Heart left ventricle (tissue), 16 donors: ENCODE measurements at regions not wholly inside any gene's neighbourhood (a gene's known extent, or its start where the extent isn't known, plus 50 kb on each side); places are given as distances from the start of the nearest gene placed in this dataset.

Experiments used
- ATAC-seq, 4 donors: fragments of 200-7000 bp; cut with Tn5 transposase; one replicate each; pipeline ENCODE4 v1.9.1; 2020 to 2022; ENCODE audit warnings: moderate library complexity in 4 of 4, mild to moderate bottlenecking in 3 of 4, moderate number of reproducible peaks in 1 of 4
- DNase-seq, 5 donors: peaks; one replicate each; pipeline ENCODE4 v3.0.0-alpha.2; 2020
- H3K27ac ChIP-seq, 12 donors: fragments of 200-600 bp; sonication (generic) in 4 of 12; one replicate each; pipeline versions ENCODE4 v1.5.0 to v1.8.0; 2016 to 2022; ENCODE audit warnings: mild to moderate bottlenecking in 2 of 12
- H3K27me3 ChIP-seq, 9 donors: fragments of 200-600 bp; sonication (generic) in 2 of 9; one replicate each; pipeline versions ENCODE4 v1.5.1 to v1.8.0; 2016 to 2022; ENCODE audit warnings: mild to moderate bottlenecking in 3 of 9
- H3K36me3 ChIP-seq, 9 donors: fragments of 200-600 bp; sonication (generic) in 2 of 9; one replicate each; pipeline versions ENCODE4 v1.5.0 to v1.8.0; 2018 to 2022; ENCODE audit warnings: mild to moderate bottlenecking in 2 of 9
- H3K4me1 ChIP-seq, 12 donors: fragments of 200-600 bp; sonication (generic) in 4 of 12; one replicate each; pipeline versions ENCODE4 v1.5.0 to v1.8.0; 2016 to 2022; ENCODE audit warnings: mild to moderate bottlenecking in 3 of 12
- H3K4me3 ChIP-seq, 12 donors: fragments of 200-600 bp; sonication (generic) in 4 of 12; one replicate each; pipeline versions ENCODE4 v1.5.0 to v1.8.0; 2017 to 2022; ENCODE audit warnings: mild to moderate bottlenecking in 9 of 12, moderate library complexity in 4 of 12
- H3K9me3 ChIP-seq, 12 donors: fragments of 200-600 bp; sonication (generic) in 4 of 12; one replicate each; pipeline versions ENCODE4 v1.5.0 to v1.8.0; 2016 to 2022; ENCODE audit warnings: mild to moderate bottlenecking in 1 of 12
- POLR2A ChIP-seq, 2 donors: fragments of 450-650 bp; IDR thresholded peaks; one replicate each; pipeline ENCODE4 v1.6.1; 2017; ENCODE audit warnings: antibody characterized with exemption in 2 of 2, mild to moderate bottlenecking in 2 of 2, moderate library complexity in 2 of 2
- WGBS, 4 donors: extraction: QIAGEN DNeasy Blood & Tissue Kit in 2 of 4; methylation state at CpG; one replicate each; pipeline versions ENCODE4 v1.1.5 to v1.1.7; 2013 to 2018; 5-methylcytosine and 5-hydroxymethylcytosine counted together
- intact Hi-C, 10 donors: fragments of 100-400 bp; cut with DNase I; formaldehyde crosslinking; loops; one replicate each; pipeline versions ENCODE4 v1.11.1 to v1.14.2; 2022
- TF ChIP-seq, protein P1 (sequence below), 12 donors: fragments of 200-600 bp; sonication (generic) in 4 of 12; IDR thresholded peaks; one replicate each; pipeline versions ENCODE4 v1.5.0 to v1.8.0; 2018 to 2022; ENCODE audit warnings: antibody characterized with exemption in 12 of 12, mild to moderate bottlenecking in 5 of 12
- donor health status: ischemic (EF 13 %, LVEDD 7.1; RV severe dilation, severe dysfunction).
- donor health status: healthy with polysubstance abuse.
- donor health status: DM: no; HTN: yes; CAD: no.
- donor health status: DM: no; HTN: no; CAD: no.
- donor health status: ischemic (EF 25% LVEDD 6.9; RV normal size, moderate dysfunction).
- donor health status: ischemic (EF 25% LVEDD 5.7; RV mildly dilated, moderate dysfunction).
- donor health status: healthy.
- donor health status: DM: yes; HTN: yes; CAD: no.
- donor health status: ischemic (EF 35%, LVEDD 5.7; RV mildly dilated, moderate dysfunction).
- donor health status: nonischemic (EF 11% LVEDD 7.7; RV severe dilation, severe dysfunction).
- donor health status: DM: yes; HTN: yes; CAD: no.
- donor health status: PGD.
- donor health status: ischemic (EF 29% LVEDD 5.4; RV normal size, mild dysfunction).
- donor health status: nonischemic (EF 23%, LVEDD 6.1; RV moderate dilation, normal function).

DNA sequence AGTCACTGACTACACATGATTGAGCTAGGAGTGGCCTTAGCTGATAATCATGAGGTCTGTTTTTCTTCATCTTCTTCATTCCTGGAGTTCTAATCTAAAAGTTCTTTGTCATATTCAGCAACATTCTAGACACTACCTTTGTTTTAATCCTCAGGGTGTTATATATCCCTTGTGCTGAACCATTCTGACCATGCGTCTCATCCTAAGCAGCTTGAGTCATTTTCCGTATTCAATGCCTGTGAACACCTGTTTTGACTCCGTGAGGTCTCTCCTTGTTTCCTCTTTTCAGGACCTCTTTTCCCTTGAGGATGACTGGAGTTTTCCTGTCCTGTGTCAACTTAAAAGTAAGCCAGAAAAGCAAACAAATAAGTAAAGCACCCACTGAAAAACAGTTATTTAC is 597.9 kb downstream of the GBA3 start:
- intact Hi-C loops = no loop called here
- Histone ChIP-seq H3K4me1 (no peaks in the 10 kb centered on the region), H3K27ac (no peak overlapping the region), H3K4me3 (no peak overlapping the region), H3K27me3 (no peaks in the 10 kb centered on the region), H3K9me3 (no peaks in the 10 kb centered on the region), H3K36me3 (no peaks in the 10 kb centered on the region)
- DNase-seq (no peak), ATAC-seq (no peak)
- WGBS, 4 donors = 44 to 61% (median 53%) methylated on average over 3 of the region's 3 CpGs
- TF ChIP-seq POLR2A (IDR thresholded peaks at IDR 0.05) = no peak
- TF ChIP-seq, protein P1, sequence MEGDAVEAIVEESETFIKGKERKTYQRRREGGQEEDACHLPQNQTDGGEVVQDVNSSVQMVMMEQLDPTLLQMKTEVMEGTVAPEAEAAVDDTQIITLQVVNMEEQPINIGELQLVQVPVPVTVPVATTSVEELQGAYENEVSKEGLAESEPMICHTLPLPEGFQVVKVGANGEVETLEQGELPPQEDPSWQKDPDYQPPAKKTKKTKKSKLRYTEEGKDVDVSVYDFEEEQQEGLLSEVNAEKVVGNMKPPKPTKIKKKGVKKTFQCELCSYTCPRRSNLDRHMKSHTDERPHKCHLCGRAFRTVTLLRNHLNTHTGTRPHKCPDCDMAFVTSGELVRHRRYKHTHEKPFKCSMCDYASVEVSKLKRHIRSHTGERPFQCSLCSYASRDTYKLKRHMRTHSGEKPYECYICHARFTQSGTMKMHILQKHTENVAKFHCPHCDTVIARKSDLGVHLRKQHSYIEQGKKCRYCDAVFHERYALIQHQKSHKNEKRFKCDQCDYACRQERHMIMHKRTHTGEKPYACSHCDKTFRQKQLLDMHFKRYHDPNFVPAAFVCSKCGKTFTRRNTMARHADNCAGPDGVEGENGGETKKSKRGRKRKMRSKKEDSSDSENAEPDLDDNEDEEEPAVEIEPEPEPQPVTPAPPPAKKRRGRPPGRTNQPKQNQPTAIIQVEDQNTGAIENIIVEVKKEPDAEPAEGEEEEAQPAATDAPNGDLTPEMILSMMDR (IDR thresholded peaks at IDR 0.05) = no peak

DNA sequence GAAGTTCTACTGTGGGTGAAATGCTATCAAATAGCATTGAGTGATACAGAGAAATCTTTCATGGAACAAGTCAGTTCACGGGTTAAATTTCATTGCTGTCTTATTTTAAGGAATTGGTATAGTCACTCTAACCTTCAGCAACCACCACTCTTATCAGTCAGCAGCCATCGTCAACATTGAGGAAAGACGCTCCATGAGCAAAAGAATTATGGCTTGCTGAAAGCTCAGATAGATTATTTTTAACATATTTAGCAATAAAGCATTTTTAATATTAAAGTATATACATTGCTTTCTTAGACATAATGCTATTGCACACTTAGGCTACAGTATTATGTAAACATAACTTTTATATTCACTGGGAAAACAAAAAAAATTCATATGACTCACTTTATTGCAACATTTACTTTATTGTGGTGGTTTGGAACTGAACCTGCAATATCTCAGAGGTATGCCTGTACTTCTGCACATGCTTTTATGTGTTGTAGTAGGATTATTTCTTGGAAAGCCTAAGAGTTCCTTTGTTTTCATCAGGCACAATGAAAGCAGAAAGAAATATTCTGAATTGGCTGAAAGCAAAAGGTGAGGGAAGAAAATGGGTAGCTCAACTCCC is 586.7 kb downstream of the GBA3 start:
- 35 to 47% (median 44%) methylated on average over 3 of the region's 3 CpGs for WGBS, 4 donors
- no peak for TF ChIP-seq POLR2A (IDR thresholded peaks at IDR 0.05)
- no peaks in the 10 kb centered on the region for H3K27me3 ChIP-seq
- intact Hi-C loops = no loop called here
- H3K4me1 ChIP-seq = no peaks in the 10 kb centered on the region
- ATAC-seq (no peak), DNase-seq (no peak)
- H3K4me3 ChIP-seq = no peak overlapping the region
- H3K27ac ChIP-seq = no peak overlapping the region
- H3K36me3 ChIP-seq = no peaks in the 10 kb centered on the region
- H3K9me3 ChIP-seq = no peaks in the 10 kb centered on the region

DNA sequence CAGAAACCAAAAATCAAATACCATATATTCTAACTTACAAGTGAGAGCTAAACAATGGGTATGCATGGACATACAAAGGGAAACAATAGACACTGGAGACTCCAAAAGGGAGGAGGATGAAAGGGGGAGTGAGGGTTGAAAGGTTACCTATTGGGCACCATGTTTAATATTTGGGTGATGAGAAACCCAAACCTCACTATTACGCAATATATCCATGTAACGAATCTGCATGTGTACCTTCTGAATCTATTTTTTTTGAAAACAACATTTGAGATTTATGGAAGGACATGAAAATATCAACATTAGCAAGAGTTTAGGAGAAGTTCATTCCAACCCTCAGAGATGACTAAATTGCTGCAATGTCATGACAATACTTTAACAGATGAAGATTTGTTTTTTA is 586.1 kb downstream of the GBA3 start:
- 88 to 91% (median 89%) methylated on average over 2 of the region's 2 CpGs for WGBS, 4 donors
- no peaks in the 10 kb centered on the region for H3K27me3 ChIP-seq
- no peak overlapping the region for H3K27ac ChIP-seq
- no peak overlapping the region for H3K4me3 ChIP-seq
- H3K9me3 ChIP-seq = no peaks in the 10 kb centered on the region
- ATAC-seq (no peak), DNase-seq (no peak)
- H3K36me3 ChIP-seq = no peaks in the 10 kb centered on the region
- intact Hi-C loops = no loop called here
- no peaks in the 10 kb centered on the region for H3K4me1 ChIP-seq
- TF ChIP-seq, protein P1 (IDR thresholded peaks at IDR 0.05) = no peak
- no peak for TF ChIP-seq POLR2A (IDR thresholded peaks at IDR 0.05)

DNA sequence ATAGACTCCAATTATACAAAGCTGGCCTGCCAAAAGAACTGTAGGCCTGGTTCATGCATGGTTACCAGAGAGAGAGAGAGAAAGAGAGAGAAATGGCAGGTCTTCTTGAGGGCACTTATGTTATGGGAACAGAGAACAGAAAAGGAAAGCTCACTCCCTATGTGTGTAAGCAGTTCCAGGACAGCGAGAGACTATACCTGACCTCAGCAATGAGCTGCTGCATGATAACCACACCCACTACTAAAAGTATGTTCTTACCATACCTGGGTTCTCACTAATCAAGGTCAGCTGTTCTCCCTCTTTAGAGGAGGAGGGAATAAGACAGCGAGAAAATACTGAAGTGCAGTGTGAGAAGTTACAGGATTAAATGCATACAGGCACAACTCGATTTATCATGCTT is 583.3 kb downstream of the GBA3 start:
- Histone ChIP-seq H3K4me3 (no peak overlapping the region), H3K27ac (no peak overlapping the region), H3K36me3 (no peaks in the 10 kb centered on the region), H3K9me3 (no peaks in the 10 kb centered on the region), H3K4me1 (no peaks in the 10 kb centered on the region), H3K27me3 (no peaks in the 10 kb centered on the region)
- DNase-seq (no peak), ATAC-seq (no peak)
- 70 to 82% (median 76%) methylated on average over 3 of the region's 3 CpGs for WGBS, 4 donors
- TF ChIP-seq POLR2A (IDR thresholded peaks at IDR 0.05) = no peak
- TF ChIP-seq, protein P1 (IDR thresholded peaks at IDR 0.05) = no peak
- intact Hi-C loops = no loop called here

DNA sequence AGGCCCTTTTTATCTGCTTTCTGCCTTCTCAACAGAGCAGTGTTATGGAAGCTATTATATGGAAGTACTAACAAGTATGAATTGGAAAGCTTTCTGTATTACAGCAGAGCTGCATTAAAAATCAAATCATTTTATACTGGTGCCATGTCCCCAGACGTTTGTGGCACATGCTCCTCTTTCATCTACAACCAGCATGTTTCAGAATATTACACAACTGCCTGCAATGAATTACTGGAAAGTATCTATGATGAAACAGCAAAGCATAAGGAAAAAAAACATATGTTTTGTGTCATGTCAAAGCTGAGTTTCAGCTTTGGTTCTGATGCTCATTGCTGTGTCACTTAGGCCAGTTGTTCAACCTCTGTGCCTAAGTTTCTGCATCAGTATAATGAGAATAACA is 576.8 kb downstream of the GBA3 start:
- no peaks in the 10 kb centered on the region for H3K4me1 ChIP-seq
- no peaks in the 10 kb centered on the region for H3K36me3 ChIP-seq
- ATAC-seq (no peak), DNase-seq (no peak)
- H3K9me3 ChIP-seq = no peaks in the 10 kb centered on the region
- H3K27me3 ChIP-seq = no peaks in the 10 kb centered on the region
- no peak overlapping the region for H3K4me3 ChIP-seq
- no peak overlapping the region for H3K27ac ChIP-seq
- intact Hi-C loops = no loop called here
- no peak for TF ChIP-seq POLR2A (IDR thresholded peaks at IDR 0.05)
- TF ChIP-seq, protein P1 (IDR thresholded peaks at IDR 0.05) = no peak
- WGBS, 4 donors = 16 to 41% (median 28%) methylated on average over 1 of the region's 1 CpG
